COLO829 (cell line): ENCODE measurements at regions not wholly inside any gene's neighbourhood (a gene's known extent, or its start where the extent isn't known, plus 50 kb on each side); places are given as distances from the start of the nearest gene placed in this dataset.
A peak's percentile ranks its signal among the peaks of the same experiment; 100 is the strongest.
"Not testable (repeated sequence)": the region's sequence is repeated elsewhere in the genome, so short reads cannot be mapped to it uniquely, and the experiment has no call there.

Source experiments
- DNase-seq: peaks from one replicate; pipeline ENCODE4 v3.0.0; 2012; ENCODE audit warnings: low spot score

GRCh38 chr11:19627566-19627965 is 85.1 kb upstream of the NAV2 start:
- no peak for DNase-seq

- no peak for DNase-seq
Measured at GRCh38 chr11:19625438-19625837, 87.2 kb upstream of the NAV2 start.

GRCh38 chr11:19617696-19618523 is 94.7 kb upstream of the NAV2 start:
- DNase-seq: no peak

- DNase-seq: no peak
Measured at GRCh38 chr11:19615341-19616183, 97.1 kb upstream of the NAV2 start.

GRCh38 chr11:19614370-19614940 is 98.2 kb upstream of the NAV2 start:
- no peak for DNase-seq

- DNase-seq: not testable (repeated sequence)
Measured at GRCh38 chr11:19612025-19612424, 100.6 kb upstream of the NAV2 start.

GRCh38 chr11:19607656-19608360 is 104.8 kb upstream of the NAV2 start:
- DNase-seq: no peak

- DNase-seq: no peak
Measured at GRCh38 chr11:19606856-19607655, 105.6 kb upstream of the NAV2 start.

- no peak for DNase-seq
Measured at GRCh38 chr11:19605520-19606371, 106.9 kb upstream of the NAV2 start.

- DNase-seq: no peak
Measured at GRCh38 chr11:19604679-19605375, 107.8 kb upstream of the NAV2 start.

- no peak for DNase-seq
Measured at GRCh38 chr11:19603771-19604170, 108.9 kb upstream of the NAV2 start.

GRCh38 chr11:19602891-19603290 is 109.7 kb upstream of the NAV2 start:
- no peak for DNase-seq

- DNase-seq: no peak
Measured at GRCh38 chr11:19602406-19602805, 110.2 kb upstream of the NAV2 start.

- DNase-seq: no peak
Measured at GRCh38 chr11:19601235-19601634, 111.4 kb upstream of the NAV2 start.

GRCh38 chr11:19599681-19600080 is 113.0 kb upstream of the NAV2 start:
- no peak for DNase-seq

GRCh38 chr11:19598876-19599486 is 113.7 kb upstream of the NAV2 start:
- no peak for DNase-seq

- DNase-seq: no peak
Measured at GRCh38 chr11:19598456-19598855, 114.2 kb upstream of the NAV2 start.

- DNase-seq: no peak
Measured at GRCh38 chr11:19597876-19598275, 114.8 kb upstream of the NAV2 start.

GRCh38 chr11:19597206-19597605 is 115.4 kb upstream of the NAV2 start:
- DNase-seq: peak; percentile 85
